ENCODE measurements at regions not wholly inside any gene's neighbourhood (a gene's known extent, or its start where the extent isn't known, plus 50 kb on each side); places are given as distances from the start of the nearest gene placed in this dataset.
A peak's percentile ranks its signal among the peaks of the same experiment; 100 is the strongest.

DNA sequence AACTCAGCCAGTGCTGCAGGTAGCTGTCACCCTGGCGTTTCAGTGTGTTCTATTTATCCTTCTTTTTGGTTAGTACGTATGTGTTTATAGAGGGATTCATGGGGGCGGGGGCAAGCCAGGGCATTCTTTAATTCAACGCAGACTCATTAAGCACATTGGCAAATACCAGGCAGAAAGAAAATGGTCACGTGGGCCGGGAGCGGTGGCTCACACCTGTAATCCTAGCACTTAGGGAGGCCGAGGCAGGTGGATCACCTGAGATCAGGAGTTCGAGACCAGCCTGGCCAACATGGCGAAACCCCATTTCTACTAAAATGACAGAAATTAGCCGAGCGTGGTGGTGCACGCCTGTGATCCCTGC is 69.1 kb downstream of the HAPSTR1 start:
- Histone ChIP-seq H3K4me1 (replicated peaks in 1 of 2; ENCODE audit: control insufficient read depth in 2 of 2, insufficient read depth in 2 of 2, low read length in 2 of 2) (no peaks in the 10 kb centered on the region; a peak in 1 of 5 replicates), H3K27me3 (ENCODE audit: control insufficient read depth in 2 of 2, insufficient read depth in 2 of 2, low read length in 2 of 2) (peaks cover 21 to 30% of the 10 kb centered on the region in 2 experiments; a peak in 4 of 5 replicates), H3K9ac (ENCODE audit: insufficient read depth in 1 of 2, low read depth in 2 of 2, low read length in 2 of 2) (no peak overlapping the region), H3K9me1 (ENCODE audit: control insufficient read depth, insufficient read depth, low read length) (no peaks in the 10 kb centered on the region), H3K27ac (ENCODE audit: extremely low read depth, low read depth, low read length) (no peak overlapping the region), H3K4me2 (ENCODE audit: insufficient read depth, low read length) (no peak overlapping the region), H3K79me2 (ENCODE audit: control insufficient read depth, insufficient read depth, low read length) (no peaks in the 10 kb centered on the region), H3K4me3 (no peak overlapping the region), H3K9me3 (replicated peaks; ENCODE audit: control insufficient read depth, insufficient read depth, low read depth, low read length) (no peaks in the 10 kb centered on the region), H4K20me1 (replicated peaks; ENCODE audit: control insufficient read depth, insufficient read depth, low read length) (no peaks in the 10 kb centered on the region), H2AFZ (ENCODE audit: low read depth, low read length) (no peak overlapping the region), H3K36me3 (ENCODE audit: control insufficient read depth, insufficient read depth, low read length) (no peaks in the 10 kb centered on the region)
- WGBS (ENCODE audit: insufficient coverage, low coverage, missing lambda C conversion rate): 22% methylated on average over 13 of the region's 13 CpGs
- FAIRE-seq: no peak
- ATAC-seq: no peak
- no peak for DNase-seq (ENCODE audit: extremely low read depth in 1 of 4, low spot score in 3 of 4)
- BruUV-seq (replicated peaks): no TSS peak
- intact Hi-C loops (cut with micrococcal nuclease) (loop anchor here (1.0 to 5.0 kb wide), 2 partner anchors 67 to 98 kb away; no protein-coding TSS in a partner anchor), in situ Hi-C loops (cut with MboI) (no loop called here)
- POLR2A ChIA-PET: no interaction called here
- no peak for TF ChIP-seq IFI16 (CRISPR knock-in tag; IDR thresholded peaks at IDR 0.05)
- TF ChIP-seq PHB2 (IDR thresholded peaks at IDR 0.05; ENCODE audit: low read depth): no peak
- CTCF ChIA-PET (ENCODE audit: low intra/inter-chr PET ratio): no interaction called here

DNA sequence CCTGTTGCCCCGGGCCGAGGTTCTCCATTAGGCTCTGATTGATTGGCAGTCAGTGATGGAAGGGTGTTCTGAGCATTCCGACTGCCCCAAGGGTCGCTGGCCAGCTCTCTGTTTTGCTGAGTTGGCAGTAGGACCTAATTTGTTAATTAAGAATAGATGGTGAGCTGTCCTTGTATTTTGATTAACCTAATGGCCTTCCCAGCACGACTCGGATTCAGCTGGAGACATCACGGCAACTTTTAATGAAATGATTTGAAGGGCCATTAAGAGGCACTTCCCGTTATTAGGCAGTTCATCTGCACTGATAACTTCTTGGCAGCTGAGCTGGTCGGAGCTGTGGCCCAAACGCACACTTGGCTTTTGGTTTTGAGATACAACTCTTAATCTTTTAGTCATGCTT is 74.2 kb downstream of the HAPSTR1 start:
- Histone ChIP-seq H3K27me3 (ENCODE audit: control insufficient read depth in 2 of 2, insufficient read depth in 2 of 2, low read length in 2 of 2) (peaks cover 20 to 35% of the 10 kb centered on the region in 2 experiments), H3K9me3 (replicated peaks; ENCODE audit: control insufficient read depth, insufficient read depth, low read depth, low read length) (no peaks in the 10 kb centered on the region), H3K4me2 (ENCODE audit: insufficient read depth, low read length) (no peak overlapping the region), H3K79me2 (ENCODE audit: control insufficient read depth, insufficient read depth, low read length) (no peaks in the 10 kb centered on the region), H2AFZ (ENCODE audit: low read depth, low read length) (no peak overlapping the region), H3K9me1 (ENCODE audit: control insufficient read depth, insufficient read depth, low read length) (no peaks in the 10 kb centered on the region), H3K4me1 (replicated peaks in 1 of 2; ENCODE audit: control insufficient read depth in 2 of 2, insufficient read depth in 2 of 2, low read length in 2 of 2) (no peaks in the 10 kb centered on the region; a peak in 1 of 5 replicates), H4K20me1 (replicated peaks; ENCODE audit: control insufficient read depth, insufficient read depth, low read length) (no peaks in the 10 kb centered on the region), H3K27ac (ENCODE audit: extremely low read depth, low read depth, low read length) (no peak overlapping the region), H3K4me3 (no peak overlapping the region), H3K36me3 (ENCODE audit: control insufficient read depth, insufficient read depth, low read length) (no peaks in the 10 kb centered on the region), H3K9ac (ENCODE audit: insufficient read depth in 1 of 2, low read depth in 2 of 2, low read length in 2 of 2) (no peak overlapping the region)
- DNase-seq (ENCODE audit: extremely low read depth in 1 of 4, low spot score in 3 of 4) (no peak), FAIRE-seq (no peak), ATAC-seq (no peak)
- WGBS (ENCODE audit: insufficient coverage, low coverage, missing lambda C conversion rate): under 1% methylated on average over 10 of the region's 10 CpGs
- CTCF ChIA-PET (ENCODE audit: low intra/inter-chr PET ratio): no interaction called here
- TF ChIP-seq ZSCAN32 (CRISPR knock-in tag; IDR thresholded peaks at IDR 0.05) (no peak), EP400 (IDR thresholded peaks at IDR 0.05) (no peak), BDP1 (IDR thresholded peaks at IDR 0.05; ENCODE audit: insufficient read depth, insufficient read length) (no peak), C11orf30 (IDR thresholded peaks at IDR 0.05; ENCODE audit: low read depth) (peak; percentile 11; the same call in 1 of the 2 replicates), L3MBTL2 (IDR thresholded peaks at IDR 0.05) (no peak), ZNF316 (IDR thresholded peaks at IDR 0.05) (peak; percentile 45; the same call in 1 of the 2 replicates), TCF7 (IDR thresholded peaks at IDR 0.05; ENCODE audit: borderline replicate concordance) (no peak), U2AF2 (optimal IDR thresholded peaks at IDR 0.05; ENCODE audit: low read depth, low read length) (no peak), CREB1 (IDR thresholded peaks at IDR 0.05) (no peak), CREB1 (CRISPR knock-in tag; IDR thresholded peaks at IDR 0.05) (no peak), YBX1 (IDR thresholded peaks at IDR 0.05) (no peak), MAFG (tag; conservative IDR thresholded peaks at IDR 0.05) (peak; percentile 30), MAFF (IDR thresholded peaks at IDR 0.05; ENCODE audit: low read length) (peak; percentile 40), PTBP1 (IDR thresholded peaks at IDR 0.05; ENCODE audit: low read depth, low read length) (no peak)
- no TSS peak for BruUV-seq (replicated peaks)
- intact Hi-C loops (cut with micrococcal nuclease) (no loop called here), in situ Hi-C loops (cut with MboI) (no loop called here)
- POLR2A ChIA-PET: interaction anchor here (0.6 to 0.8 kb wide), 2 partner anchors 19 to 36 kb away, joined by 3 to 4 read pairs; no protein-coding TSS in a partner anchor
